22Rv1 (cell line): ENCODE measurements at regions not wholly inside any gene's neighbourhood (a gene's known extent, or its start where the extent isn't known, plus 50 kb on each side); places are given as distances from the start of the nearest gene placed in this dataset.
A peak's percentile ranks its signal among the peaks of the same experiment; 100 is the strongest.

ENCODE experiments used
- H3K27ac ChIP-seq: fragments of 450-650 bp; 2 replicates; pipeline ENCODE4 v1.5.1; 2017
- ZFX ChIP-seq: fragments of 450-650 bp; IDR thresholded peaks from 2 replicates; pipeline ENCODE4 v1.6.1; 2017; ENCODE audit warnings: antibody characterized with exemption, borderline replicate concordance
- TF ChIP-seq, protein P1 (sequence below): fragments of 450-650 bp; IDR thresholded peaks from 2 replicates; pipeline ENCODE4 v1.5.1; 2017; ENCODE audit warnings: mild to moderate bottlenecking

DNA sequence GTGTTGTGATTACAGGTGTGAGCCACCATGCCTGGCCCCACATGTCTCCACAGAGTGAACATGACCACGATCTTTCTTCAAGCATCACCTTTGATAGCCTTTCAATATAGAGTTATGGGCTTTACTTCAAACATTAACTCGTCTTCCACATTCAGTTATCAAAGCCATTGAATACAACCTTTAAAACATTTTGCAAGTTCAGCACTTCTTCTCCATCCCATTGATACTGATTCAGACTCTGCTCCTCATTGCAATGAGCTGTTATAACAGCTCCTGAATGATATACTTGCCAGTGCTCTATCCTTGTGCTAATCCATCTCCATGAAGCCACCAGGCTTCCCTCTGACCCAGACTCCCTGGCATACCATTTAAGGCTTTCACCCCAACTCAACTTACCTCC lies 223.5 kb upstream of the EEA1 start:
- no peak overlapping the region for H3K27ac ChIP-seq
- TF ChIP-seq, protein P1, sequence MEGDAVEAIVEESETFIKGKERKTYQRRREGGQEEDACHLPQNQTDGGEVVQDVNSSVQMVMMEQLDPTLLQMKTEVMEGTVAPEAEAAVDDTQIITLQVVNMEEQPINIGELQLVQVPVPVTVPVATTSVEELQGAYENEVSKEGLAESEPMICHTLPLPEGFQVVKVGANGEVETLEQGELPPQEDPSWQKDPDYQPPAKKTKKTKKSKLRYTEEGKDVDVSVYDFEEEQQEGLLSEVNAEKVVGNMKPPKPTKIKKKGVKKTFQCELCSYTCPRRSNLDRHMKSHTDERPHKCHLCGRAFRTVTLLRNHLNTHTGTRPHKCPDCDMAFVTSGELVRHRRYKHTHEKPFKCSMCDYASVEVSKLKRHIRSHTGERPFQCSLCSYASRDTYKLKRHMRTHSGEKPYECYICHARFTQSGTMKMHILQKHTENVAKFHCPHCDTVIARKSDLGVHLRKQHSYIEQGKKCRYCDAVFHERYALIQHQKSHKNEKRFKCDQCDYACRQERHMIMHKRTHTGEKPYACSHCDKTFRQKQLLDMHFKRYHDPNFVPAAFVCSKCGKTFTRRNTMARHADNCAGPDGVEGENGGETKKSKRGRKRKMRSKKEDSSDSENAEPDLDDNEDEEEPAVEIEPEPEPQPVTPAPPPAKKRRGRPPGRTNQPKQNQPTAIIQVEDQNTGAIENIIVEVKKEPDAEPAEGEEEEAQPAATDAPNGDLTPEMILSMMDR, result no peak
- no peak for TF ChIP-seq ZFX

DNA sequence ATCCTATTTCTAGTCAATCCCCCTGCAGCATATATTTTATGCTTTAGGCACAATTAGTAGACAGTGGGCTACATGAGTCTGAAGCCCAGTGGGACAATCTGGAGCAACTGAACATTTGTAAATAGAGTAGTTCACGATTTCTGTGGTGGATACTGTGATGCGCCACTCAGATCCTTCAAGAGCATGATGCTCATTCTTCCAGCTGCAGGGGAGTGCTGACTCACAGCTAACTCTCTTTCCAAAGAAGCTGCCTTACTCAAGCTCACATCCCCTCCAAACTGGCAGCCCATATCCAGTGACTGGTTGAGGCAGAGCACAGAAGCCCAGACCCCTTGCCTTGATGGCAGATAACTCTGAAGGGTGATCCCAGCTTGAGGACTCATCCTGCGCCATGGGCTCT lies 224.2 kb upstream of the EEA1 start:
- TF ChIP-seq, protein P1, result no peak
- TF ChIP-seq ZFX, result no peak
- peak overlapping the region; percentile 83; the same call in 1 of the 2 replicates for H3K27ac ChIP-seq

DNA sequence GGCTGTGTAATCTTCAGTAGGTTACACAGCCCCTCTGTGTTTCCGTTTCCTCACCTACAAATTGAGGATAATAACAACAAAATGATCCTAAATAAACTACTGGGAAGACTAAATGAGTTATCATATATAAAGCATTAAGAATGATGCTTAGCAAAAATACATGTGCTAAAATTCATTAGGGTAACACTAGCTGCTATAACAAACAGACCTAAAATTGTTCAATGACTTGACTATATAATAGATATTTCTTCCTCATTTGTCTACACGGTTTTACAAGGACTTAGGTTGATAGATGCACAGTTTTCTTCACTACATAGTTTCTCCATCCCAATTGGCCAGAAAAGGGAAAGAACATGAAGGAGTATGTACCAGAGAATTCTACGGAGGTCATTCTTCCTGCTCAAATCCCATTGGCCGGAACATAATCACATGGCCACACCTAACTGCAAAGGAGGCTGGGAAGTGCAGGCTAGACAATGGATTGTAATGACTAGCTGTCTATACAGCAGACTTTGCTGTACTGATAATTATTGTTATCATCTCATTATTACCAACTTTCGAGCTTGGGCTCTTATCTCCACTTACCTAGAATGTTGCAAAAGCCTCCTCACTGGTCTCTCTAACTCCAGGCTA lies 223.5 kb upstream of the NUDT4 start:
- no peak for TF ChIP-seq ZFX
- TF ChIP-seq, protein P1, result no peak
- H3K27ac ChIP-seq, result peak overlapping the region; percentile 83

DNA sequence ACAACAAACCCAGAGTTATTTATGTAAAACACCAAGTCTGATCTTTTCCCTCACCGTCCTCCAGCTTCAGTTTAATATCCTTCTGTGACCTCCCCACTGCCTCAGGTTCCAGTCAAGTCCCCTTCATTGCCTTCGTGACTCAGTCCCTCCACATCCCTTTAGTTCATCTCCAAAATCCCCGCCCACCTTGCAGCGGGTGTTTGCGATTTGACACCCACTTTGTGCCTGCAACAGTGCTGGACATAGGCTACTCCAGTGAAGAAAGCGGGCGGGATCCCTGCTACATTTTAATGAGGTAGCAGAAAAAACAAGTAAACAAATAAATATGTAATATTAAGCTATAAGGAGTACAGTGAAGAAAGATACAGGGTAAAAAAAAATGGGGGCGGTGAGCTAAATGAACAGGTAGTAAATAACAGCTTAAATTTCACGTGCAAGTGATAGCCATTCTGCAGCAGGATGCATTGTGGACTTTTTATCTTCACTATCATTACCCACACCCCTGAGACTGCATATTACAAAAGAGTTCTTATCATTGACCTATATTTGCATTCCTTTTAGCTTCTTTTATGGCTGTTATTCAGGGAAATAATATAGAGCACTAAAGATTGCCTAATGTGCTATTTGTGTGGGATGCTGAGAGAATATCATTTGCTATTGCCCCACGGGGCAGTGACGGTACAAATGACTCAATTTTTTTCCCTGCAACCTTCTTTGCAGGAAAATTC lies 222.8 kb upstream of the NUDT4 start:
- no peak for TF ChIP-seq ZFX
- TF ChIP-seq, protein P1, result no peak
- peak overlapping the region; percentile 83 for H3K27ac ChIP-seq

DNA sequence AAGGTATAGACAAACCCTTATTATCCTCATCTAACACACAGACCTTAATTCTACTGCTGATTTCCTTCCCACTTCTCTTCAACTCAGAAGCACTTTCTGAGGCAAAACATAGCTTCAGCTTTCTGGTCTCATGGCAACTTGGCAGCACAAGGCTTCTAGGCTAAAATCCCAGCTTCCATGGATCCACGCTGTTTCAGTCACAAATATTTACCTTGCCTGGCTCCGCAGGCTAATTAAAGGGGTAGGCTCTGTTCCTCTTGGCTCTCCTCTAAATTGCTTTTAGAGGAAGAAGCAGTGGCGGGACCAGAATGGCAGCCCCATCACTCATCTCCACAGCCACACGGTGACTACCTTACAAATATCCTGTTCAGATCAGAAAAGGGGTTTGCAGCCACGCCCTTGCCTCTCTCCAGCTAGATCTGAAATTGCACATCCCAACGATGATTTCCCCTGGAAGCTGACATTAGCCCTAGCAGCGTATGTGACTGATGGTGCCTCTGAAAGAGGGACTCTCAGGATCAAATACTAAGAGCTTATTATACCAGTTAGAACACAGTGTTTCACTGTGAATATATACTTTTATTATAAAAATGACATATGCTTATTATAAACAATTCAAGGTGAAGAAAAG lies 221.5 kb upstream of the NUDT4 start:
- H3K27ac ChIP-seq, result peak overlapping the region; percentile 83
- TF ChIP-seq, protein P1, result no peak
- no peak for TF ChIP-seq ZFX

DNA sequence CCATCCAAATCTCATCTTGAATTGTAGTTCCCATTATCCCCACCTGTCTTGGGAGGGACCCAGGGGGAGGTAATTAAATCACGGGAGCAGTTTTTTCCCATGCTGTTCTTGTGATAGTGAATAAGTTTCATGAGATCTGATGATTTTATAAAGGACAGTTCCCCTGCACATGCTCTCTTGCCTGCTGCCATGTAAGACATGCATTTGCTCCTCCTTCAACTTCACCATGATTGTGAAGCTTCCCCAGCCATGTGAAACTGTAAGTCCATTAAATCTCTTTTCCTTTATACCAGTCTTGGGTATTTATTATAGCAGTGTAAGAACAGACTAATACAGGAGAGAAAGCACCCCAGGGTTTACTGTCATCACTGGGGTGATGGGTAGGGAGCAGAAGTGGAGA lies 220.4 kb upstream of the NUDT4 start:
- no peak for TF ChIP-seq ZFX
- TF ChIP-seq, protein P1, result no peak
- peak overlapping the region; percentile 83 for H3K27ac ChIP-seq
